ENCODE measurements at regions not wholly inside any gene's neighbourhood (a gene's known extent, or its start where the extent isn't known, plus 50 kb on each side); places are given as distances from the start of the nearest gene placed in this dataset.
"Not testable (repeated sequence)": the region's sequence is repeated elsewhere in the genome, so short reads cannot be mapped to it uniquely, and the experiment has no call there.

GRCh38 chrX:104457130-104457529 is 108.9 kb upstream of the IL1RAPL2 start:
- TF ChIP-seq, protein P1, sequence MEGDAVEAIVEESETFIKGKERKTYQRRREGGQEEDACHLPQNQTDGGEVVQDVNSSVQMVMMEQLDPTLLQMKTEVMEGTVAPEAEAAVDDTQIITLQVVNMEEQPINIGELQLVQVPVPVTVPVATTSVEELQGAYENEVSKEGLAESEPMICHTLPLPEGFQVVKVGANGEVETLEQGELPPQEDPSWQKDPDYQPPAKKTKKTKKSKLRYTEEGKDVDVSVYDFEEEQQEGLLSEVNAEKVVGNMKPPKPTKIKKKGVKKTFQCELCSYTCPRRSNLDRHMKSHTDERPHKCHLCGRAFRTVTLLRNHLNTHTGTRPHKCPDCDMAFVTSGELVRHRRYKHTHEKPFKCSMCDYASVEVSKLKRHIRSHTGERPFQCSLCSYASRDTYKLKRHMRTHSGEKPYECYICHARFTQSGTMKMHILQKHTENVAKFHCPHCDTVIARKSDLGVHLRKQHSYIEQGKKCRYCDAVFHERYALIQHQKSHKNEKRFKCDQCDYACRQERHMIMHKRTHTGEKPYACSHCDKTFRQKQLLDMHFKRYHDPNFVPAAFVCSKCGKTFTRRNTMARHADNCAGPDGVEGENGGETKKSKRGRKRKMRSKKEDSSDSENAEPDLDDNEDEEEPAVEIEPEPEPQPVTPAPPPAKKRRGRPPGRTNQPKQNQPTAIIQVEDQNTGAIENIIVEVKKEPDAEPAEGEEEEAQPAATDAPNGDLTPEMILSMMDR (IDR thresholded peaks at IDR 0.05; ENCODE audit: low read depth, low read length) = not testable (repeated sequence)
- TF ChIP-seq EZH2phosphoT487 (IDR thresholded peaks at IDR 0.05; ENCODE audit: low read depth) = not testable (repeated sequence)

All from OCI-LY3 (cell line).